GM23248 (cell line): ENCODE measurements at regions not wholly inside any gene's neighbourhood (a gene's known extent, or its start where the extent isn't known, plus 50 kb on each side); places are given as distances from the start of the nearest gene placed in this dataset.

Source experiments
- DNase-seq: peaks from one replicate; pipeline ENCODE4 v3.0.0-alpha.2; 2015
- H2AFZ ChIP-seq: fragments of 200-600 bp; sonication (generic); 2 replicates; pipeline ENCODE4 v1.6.1; 2016; ENCODE audit warnings: antibody characterized with exemption
- H3F3A ChIP-seq: fragments of 200-600 bp; sonication (generic); 2 replicates; pipeline ENCODE4 v1.6.1; 2016; ENCODE audit warnings: mild to moderate bottlenecking, antibody characterized with exemption, mixed run types; ENCODE audit not compliant: insufficient read depth
- H3K27ac ChIP-seq: fragments of 200-600 bp; sonication (generic); 2 replicates; pipeline ENCODE4 v1.5.1; 2016; ENCODE audit warnings: mild to moderate bottlenecking
- H3K27me3 ChIP-seq: fragments of 200-600 bp; sonication (generic); replicated peaks from 2 replicates; pipeline ENCODE4 v1.6.1; 2016; ENCODE audit warnings: mild to moderate bottlenecking; ENCODE audit not compliant: insufficient read depth
- H3K36me3 ChIP-seq: fragments of 200-600 bp; sonication (generic); 2 replicates; pipeline ENCODE4 v1.6.1; 2016; ENCODE audit warnings: low read depth, mild to moderate bottlenecking
- H3K4me1 ChIP-seq: fragments of 200-600 bp; sonication (generic); 2 replicates; pipeline ENCODE4 v1.6.1; 2016; ENCODE audit warnings: mild to moderate bottlenecking; ENCODE audit not compliant: insufficient read depth
- H3K4me2 ChIP-seq: fragments of 200-600 bp; sonication (generic); one replicate; pipeline ENCODE4 v1.6.1; 2016; ENCODE audit warnings: mild to moderate bottlenecking; ENCODE audit not compliant: unreplicated experiment
- H3K4me3 ChIP-seq: fragments of 200-600 bp; sonication (generic); 2 replicates; pipeline ENCODE4 v1.5.1; 2016; ENCODE audit warnings: mild to moderate bottlenecking
- H3K79me2 ChIP-seq: fragments of 200-600 bp; sonication (generic); 2 replicates; pipeline ENCODE4 v1.6.1; 2016; ENCODE audit warnings: mild to moderate bottlenecking; ENCODE audit not compliant: insufficient read depth
- H3K9ac ChIP-seq: fragments of 200-600 bp; sonication (generic); 2 replicates; pipeline ENCODE4 v1.6.1; 2016; ENCODE audit warnings: mild to moderate bottlenecking
- H3K9me2 ChIP-seq: fragments of 200-600 bp; sonication (generic); 2 replicates; pipeline ENCODE4 v1.6.1; 2016; ENCODE audit warnings: mixed run types, mild to moderate bottlenecking, moderate library complexity; ENCODE audit not compliant: insufficient read depth
- H3K9me3 ChIP-seq: fragments of 200-600 bp; sonication (generic); one replicate; pipeline ENCODE4 v1.6.1; 2017; ENCODE audit warnings: low read depth
- H4K20me1 ChIP-seq: fragments of 200-600 bp; sonication (generic); 2 replicates; pipeline ENCODE4 v1.6.0; 2016; ENCODE audit not compliant: insufficient read depth
- EZH2 ChIP-seq: fragments of 200-600 bp; sonication (generic); IDR thresholded peaks from 2 replicates; pipeline ENCODE4 v1.6.1; 2018; ENCODE audit warnings: antibody characterized with exemption, mild to moderate bottlenecking; ENCODE audit not compliant: insufficient read depth, poor library complexity, severe bottlenecking
- EZH2phosphoT487 ChIP-seq: fragments of 200-600 bp; sonication (generic); IDR thresholded peaks from 2 replicates; pipeline ENCODE4 v1.6.1; 2018; ENCODE audit warnings: antibody characterized with exemption, moderate library complexity, mild to moderate bottlenecking, low read depth; ENCODE audit not compliant: insufficient read depth
- WGBS, 2 experiments: methylation state at CpG; one replicate each; pipeline ENCODE4 v1.1.6; 2015 to 2017; ENCODE audit warnings: low lambda C conversion rate in 2 of 2, low coverage in 1 of 2; ENCODE audit errors: missing lambda C conversion rate in 2 of 2; 5-methylcytosine and 5-hydroxymethylcytosine counted together
- in situ Hi-C: fragments of 300-500 bp; cut with MboI; formaldehyde crosslinking; loops from 2 replicates; pipeline ENCODE4 v1.15.0; 2020

DNA sequence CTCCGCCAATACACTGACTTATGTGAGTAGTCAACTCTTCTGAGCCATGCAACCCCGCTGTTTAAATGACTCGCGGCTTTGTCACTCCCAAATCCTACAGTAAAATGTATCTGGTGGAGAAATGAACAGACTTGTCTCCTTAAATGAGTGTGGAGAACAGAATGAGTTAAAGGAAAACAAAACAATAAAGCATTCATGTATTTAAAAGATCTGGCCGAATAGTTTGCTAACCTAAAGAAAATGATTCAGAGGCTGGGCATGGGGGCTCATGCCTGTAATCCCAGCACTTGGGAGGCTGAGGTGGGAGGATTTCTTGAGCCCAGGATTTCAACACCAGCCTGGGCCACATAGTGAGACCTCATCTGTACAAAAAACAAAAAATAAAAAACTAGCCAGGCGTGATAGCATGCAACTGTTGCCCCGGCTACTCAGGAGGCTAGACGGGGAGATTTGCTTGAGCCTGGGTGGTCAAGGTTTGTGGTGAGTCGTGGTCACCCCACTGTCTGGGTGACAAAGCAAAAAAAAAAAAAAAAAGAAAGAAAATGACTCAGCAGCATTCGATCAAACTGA lies 86.5 kb upstream of the PFKP start:
- Histone ChIP-seq H3K27ac (peak overlapping the region; percentile 55), H3K9ac (peak overlapping the region; percentile 30; the same call in 1 of the 2 replicates), H3K4me2 (no peak overlapping the region), H3K36me3 (no peaks in the 10 kb centered on the region), H3K79me2 (no peaks in the 10 kb centered on the region), H3K4me1 (peaks cover 34% of the 10 kb centered on the region), H3K9me3 (no peaks in the 10 kb centered on the region), H3K9me2 (no peaks in the 10 kb centered on the region), H2AFZ (peak overlapping the region; percentile 23; the same call in 1 of the 2 replicates), H3K27me3 (no peaks in the 10 kb centered on the region; the same call in 1 of the 2 replicates), H3F3A (peaks cover 19% of the 10 kb centered on the region; the same call in 1 of the 2 replicates), H4K20me1 (no peaks in the 10 kb centered on the region), H3K4me3 (no peak overlapping the region; the same call in 1 of the 2 replicates)
- WGBS, 2 experiments: 27 to 34% methylated on average over 10 of the region's 10 CpGs
- DNase-seq: peak; percentile 72
- in situ Hi-C loops: no loop called here
- TF ChIP-seq EZH2phosphoT487: no peak
- no peak for TF ChIP-seq EZH2

DNA sequence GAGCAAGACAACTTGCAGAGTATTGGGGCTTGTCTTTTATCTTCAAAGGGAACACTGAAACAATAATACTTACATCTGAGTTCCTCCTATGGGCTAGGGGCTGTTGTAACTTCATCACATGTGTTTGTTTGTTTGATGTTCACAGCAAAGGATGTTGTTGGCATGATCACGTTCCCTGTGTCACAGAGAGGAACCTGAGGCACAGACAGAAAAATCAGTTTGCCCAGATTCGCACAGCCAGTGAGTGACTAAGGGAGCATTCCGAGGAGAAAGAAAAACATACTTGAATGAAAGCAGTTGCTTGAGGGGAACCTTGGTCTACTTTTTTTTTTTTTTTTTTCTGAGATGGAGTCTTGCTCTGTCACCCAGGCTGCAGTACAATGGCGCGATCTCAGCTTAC lies 87.2 kb upstream of the PFKP start:
- Histone ChIP-seq H2AFZ (peak overlapping the region; percentile 34; the same call in 1 of the 2 replicates), H4K20me1 (no peaks in the 10 kb centered on the region), H3K4me2 (no peak overlapping the region), H3K4me1 (peaks cover 29% of the 10 kb centered on the region), H3K9ac (no peak overlapping the region), H3K79me2 (no peaks in the 10 kb centered on the region), H3K4me3 (no peak overlapping the region), H3K9me3 (no peaks in the 10 kb centered on the region), H3F3A (peaks cover 19% of the 10 kb centered on the region; the same call in 1 of the 2 replicates), H3K27ac (peak overlapping the region; percentile 55; the same call in 1 of the 2 replicates), H3K27me3 (no peaks in the 10 kb centered on the region; the same call in 1 of the 2 replicates), H3K9me2 (no peaks in the 10 kb centered on the region), H3K36me3 (no peaks in the 10 kb centered on the region)
- DNase-seq: peak; percentile 26
- WGBS, 2 experiments: 80 to 86% methylated on average over 5 of the region's 5 CpGs
- TF ChIP-seq EZH2 (no peak), EZH2phosphoT487 (no peak)
- in situ Hi-C loops: no loop called here

DNA sequence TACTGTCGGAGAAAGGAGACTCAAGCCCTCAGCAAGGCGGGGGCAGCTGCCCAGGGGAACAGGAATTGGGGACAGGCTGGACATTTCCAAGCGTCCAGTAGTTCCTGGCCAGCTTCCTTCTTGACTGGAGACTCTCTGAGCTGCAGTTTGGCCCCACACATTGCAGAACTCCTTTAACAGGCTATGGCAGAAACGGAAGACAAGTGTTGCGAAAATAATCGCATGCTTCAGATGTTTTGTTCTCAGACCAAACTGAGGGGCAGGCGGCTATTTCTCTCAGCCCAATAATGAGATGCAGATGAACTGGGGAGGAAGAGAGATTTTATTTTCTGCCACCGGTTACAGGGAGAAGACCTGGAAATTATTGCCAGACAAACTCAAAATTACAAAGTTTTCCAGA lies 88.0 kb upstream of the PFKP start:
- Histone ChIP-seq H3K9me3 (no peaks in the 10 kb centered on the region), H3K27me3 (no peaks in the 10 kb centered on the region; the same call in none of the 2 replicates), H2AFZ (peak overlapping the region; percentile 34; the same call in 1 of the 2 replicates), H3K4me2 (no peak overlapping the region), H4K20me1 (no peaks in the 10 kb centered on the region), H3K4me3 (no peak overlapping the region), H3K27ac (peak overlapping the region; percentile 40), H3K79me2 (no peaks in the 10 kb centered on the region), H3K9ac (no peak overlapping the region), H3K36me3 (no peaks in the 10 kb centered on the region), H3K4me1 (peaks cover 29% of the 10 kb centered on the region), H3K9me2 (no peaks in the 10 kb centered on the region), H3F3A (peaks cover 19% of the 10 kb centered on the region; the same call in 1 of the 2 replicates)
- in situ Hi-C loops: no loop called here
- WGBS, 2 experiments: 25 to 27% methylated on average over 8 of the region's 8 CpGs
- TF ChIP-seq EZH2 (no peak), EZH2phosphoT487 (no peak)
- DNase-seq: peak; percentile 54

DNA sequence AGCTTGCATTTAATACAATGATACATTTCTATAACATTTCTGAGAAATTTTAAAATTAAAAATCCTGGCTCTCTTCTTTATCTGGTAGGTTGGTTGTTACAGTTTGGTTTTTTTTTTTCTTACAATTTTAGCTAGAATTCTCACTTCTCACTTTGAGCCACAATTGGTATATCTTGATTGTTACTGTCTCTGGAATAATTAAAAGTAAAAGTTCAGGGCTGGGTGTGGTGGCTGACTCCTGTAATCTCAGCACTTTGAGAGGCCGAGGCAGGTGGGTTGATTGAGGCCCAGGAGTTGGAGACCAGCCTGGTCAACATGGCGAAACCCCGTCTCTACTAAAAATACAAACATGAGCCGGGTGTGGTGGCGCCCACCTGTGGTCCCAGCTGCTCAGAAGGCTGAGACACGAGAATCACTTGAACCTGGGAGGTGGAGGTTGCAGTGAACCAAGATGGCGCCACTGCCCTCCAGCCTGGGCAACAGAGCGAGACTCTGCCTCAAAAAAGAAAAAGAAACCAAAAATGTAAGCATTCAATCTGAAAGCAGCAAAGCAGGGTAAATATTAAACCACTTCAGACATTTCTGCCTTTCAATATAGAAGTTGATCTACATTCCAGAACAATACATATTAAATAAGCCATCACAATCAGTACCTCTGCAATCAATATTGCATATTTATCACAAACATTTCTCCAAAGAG lies 88.6 kb upstream of the PFKP start:
- Histone ChIP-seq H3K27ac (no peak overlapping the region), H3K4me3 (no peak overlapping the region), H3K27me3 (no peaks in the 10 kb centered on the region; the same call in none of the 2 replicates), H3K9me2 (no peaks in the 10 kb centered on the region), H3K36me3 (no peaks in the 10 kb centered on the region), H3K9ac (no peak overlapping the region), H2AFZ (0 out of 2 replicates have a peak overlapping the region, but pooled peaks have one; percentile 34), H3K4me2 (no peak overlapping the region), H4K20me1 (no peaks in the 10 kb centered on the region), H3K79me2 (no peaks in the 10 kb centered on the region), H3K9me3 (no peaks in the 10 kb centered on the region), H3K4me1 (peaks cover 29% of the 10 kb centered on the region), H3F3A (peaks cover 19% of the 10 kb centered on the region; the same call in 1 of the 2 replicates)
- in situ Hi-C loops: no loop called here
- no peak for TF ChIP-seq EZH2
- TF ChIP-seq EZH2phosphoT487: no peak
- no peak for DNase-seq
- WGBS, 2 experiments: 83 to 87% methylated on average over 8 of the region's 8 CpGs
